ENCODE measurements at regions not wholly inside any gene's neighbourhood (a gene's known extent, or its start where the extent isn't known, plus 50 kb on each side); places are given as distances from the start of the nearest gene placed in this dataset.

GRCh38 chr12:85740186-85740585, 96.0 kb downstream of the RASSF9 start:
- TF ChIP-seq CTCF (IDR thresholded peaks at IDR 0.05) = no peak
- TF ChIP-seq EZH2 (IDR thresholded peaks at IDR 0.05) = no peak
- TF ChIP-seq EZH2phosphoT487 (IDR thresholded peaks at IDR 0.05) = no peak

All from neural progenitor cell (in vitro differentiated cells).